Erythroblast (primary cell): ENCODE measurements at regions not wholly inside any gene's neighbourhood (a gene's known extent, or its start where the extent isn't known, plus 50 kb on each side); places are given as distances from the start of the nearest gene placed in this dataset.

Experiments used
- DNase-seq, 2 experiments: peaks; one replicate each; lab custom pipeline; 2025; lab: John Stamatoyannopoulos, UW
- GATA1 ChIP-seq: IDR thresholded peaks from 2 replicates; pipeline ENCODE4 v1.6.1; 2011; ENCODE audit warnings: low read depth, mild to moderate bottlenecking, control low read depth, low read length, moderate library complexity
- POLR2A ChIP-seq: IDR thresholded peaks from 2 replicates; pipeline ENCODE4 v1.6.1; 2011; ENCODE audit warnings: mild to moderate bottlenecking, low read length

DNA sequence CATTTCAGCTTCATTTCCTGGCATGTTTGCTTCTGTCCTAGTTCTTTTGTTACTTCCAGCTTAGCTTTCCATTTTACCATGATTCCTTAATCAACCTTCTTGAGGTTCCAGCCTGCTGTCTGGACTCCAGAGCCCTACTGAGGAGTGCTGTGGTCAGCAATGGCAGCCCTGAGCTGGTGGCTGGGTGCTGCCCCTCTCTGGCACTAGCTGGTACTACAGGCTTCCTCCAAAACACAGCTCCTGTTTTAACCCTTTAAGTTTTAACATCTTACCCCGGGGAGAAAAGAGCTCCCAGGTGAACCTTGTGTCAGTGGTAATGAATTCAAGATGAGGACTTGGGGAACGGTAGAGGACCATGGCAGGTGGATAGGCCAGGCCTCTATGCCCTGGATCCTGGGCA is 395.5 kb downstream of the TMEM114 start:
- DNase-seq, result peak in 1 of 2 experiments; percentile 3
- no peak for TF ChIP-seq GATA1
- no peak for TF ChIP-seq POLR2A

DNA sequence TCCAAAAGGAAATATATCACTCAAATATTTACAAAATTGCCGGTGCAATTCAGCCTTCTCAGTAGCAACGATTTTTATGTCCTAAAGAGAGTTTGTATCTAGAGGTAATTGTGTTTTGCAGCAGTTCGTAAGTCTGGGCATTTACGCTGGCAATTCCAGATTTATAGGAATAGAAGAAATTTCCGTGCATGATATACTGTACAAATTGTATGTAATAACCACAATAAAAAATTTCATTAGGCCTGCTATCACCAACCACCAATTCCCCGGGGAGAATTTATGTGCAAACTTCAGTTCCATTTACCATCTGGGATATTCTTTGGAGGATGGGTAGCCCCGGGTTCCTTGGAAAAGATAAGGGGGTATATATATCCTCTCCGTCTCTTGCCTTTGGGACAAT is 401.5 kb downstream of the TMEM114 start:
- DNase-seq, result no peak
- TF ChIP-seq GATA1, result no peak
- TF ChIP-seq POLR2A, result no peak

DNA sequence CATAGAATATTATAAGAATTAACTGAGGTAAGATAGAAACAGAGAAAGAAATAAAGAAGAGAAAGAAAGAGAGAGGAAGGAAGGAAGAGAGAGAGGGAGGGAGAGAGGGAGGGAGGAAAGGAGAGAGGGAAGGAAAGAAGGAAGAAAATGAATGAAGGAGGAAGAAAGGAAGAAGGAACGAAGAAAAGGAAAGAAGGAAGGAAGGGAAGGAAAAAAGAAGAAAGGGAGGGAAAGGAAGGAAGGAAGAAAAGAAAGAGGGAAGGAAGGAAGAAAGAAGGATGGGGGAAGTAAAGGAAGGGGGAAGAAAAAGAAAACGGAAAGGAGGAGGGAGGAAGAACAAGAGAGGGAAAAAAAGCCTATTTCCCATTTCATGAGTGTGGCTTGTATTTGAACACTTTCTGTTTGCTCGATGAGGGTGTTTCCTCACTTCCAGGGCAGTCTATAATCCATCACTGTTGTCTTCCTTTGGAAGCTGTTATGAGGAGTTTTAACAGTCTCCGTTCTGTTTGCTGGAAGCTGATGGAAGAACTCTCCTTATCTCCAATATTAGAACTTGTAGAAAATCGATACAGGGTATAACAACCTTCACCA is 402.4 kb downstream of the TMEM114 start:
- DNase-seq, result no peak

DNA sequence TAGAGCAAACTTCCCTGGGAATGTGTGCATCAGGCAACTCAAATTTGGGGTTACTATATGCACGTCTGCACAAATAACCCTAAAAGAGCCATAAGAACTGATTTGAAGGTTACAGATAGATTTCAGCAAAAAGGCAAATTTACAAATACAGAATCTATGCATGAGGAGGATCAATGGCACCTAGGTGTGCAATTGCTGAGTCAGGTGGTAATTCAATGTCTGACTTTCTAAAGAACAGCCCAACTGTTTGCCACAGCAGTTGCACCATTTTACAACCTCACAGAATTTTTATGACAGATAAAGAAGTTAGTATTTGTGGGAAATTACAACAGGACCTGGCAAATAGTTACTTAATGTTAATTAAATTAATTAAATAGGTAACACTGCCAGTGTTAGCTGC is 405.5 kb downstream of the TMEM114 start:
- DNase-seq, result no peak
- TF ChIP-seq POLR2A (no peak), GATA1 (no peak)

More for the DNA sequence above, 402.4 kb downstream of the TMEM114 start:
- TF ChIP-seq GATA1, result no peak
- no peak for TF ChIP-seq POLR2A

DNA sequence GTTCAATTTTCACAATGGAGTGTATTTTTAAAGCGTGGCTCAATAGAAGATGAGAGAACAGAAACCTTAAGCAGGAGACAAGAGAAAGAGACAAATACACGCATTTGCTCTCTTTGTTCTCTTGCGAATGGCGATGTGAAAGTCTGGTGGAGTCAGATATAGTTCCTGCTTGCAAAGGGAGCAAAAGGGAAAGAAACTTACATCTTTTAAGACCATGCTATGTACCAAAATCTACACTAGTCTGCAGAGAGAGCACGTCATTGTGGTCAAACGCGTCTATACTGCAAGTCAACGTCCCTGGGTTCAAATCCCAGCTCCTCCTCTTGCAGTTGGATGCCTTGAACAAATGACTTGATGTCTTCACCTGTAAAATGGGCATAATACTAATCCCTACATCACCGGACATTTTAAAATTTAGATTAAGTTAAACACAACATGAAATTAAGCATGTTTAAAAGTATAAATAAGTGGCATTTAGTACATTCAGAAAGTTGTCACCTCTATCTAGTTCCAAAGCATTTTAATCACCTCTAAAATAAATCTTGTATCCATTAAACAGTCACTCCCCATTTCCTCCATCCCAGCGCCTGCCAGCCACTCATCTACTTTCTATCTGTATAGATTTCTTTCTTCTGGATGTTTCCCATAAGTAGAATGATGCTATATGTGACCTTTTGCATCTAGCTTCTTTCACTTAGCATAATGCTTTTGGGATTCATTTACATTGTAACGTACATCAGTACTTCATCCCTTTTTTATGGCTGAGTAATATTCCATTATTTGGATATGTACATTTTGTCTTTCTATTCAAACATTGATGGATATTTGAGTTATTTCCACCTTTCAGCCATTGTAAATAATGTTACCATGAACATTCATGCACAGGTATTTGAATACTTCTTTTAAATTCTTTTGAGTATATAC is 406.9 kb downstream of the TMEM114 start:
- no peak for TF ChIP-seq POLR2A
- TF ChIP-seq GATA1, result no peak
- DNase-seq, result no peak

DNA sequence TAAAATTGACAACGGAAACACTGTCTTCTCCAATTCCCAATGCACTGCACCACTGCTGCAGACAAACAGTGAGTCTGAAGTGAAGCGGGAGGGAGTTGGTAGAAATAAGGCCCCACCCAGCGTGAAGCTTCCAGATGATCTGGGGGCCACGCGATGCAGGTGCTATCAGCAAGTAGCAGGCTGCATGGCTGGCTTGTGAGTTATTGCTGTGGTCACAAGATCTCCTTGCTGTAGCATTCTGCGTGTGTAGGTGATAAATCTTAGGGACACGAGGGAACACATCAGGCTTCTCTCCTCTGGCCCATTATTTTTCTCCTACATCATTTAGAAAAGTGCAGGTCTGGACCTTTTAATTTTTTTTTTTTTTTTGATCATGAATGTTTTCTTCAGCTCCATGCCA is 407.6 kb downstream of the TMEM114 start:
- DNase-seq, result peak; percentile 53 to 68
- TF ChIP-seq POLR2A (no peak), GATA1 (no peak)

DNA sequence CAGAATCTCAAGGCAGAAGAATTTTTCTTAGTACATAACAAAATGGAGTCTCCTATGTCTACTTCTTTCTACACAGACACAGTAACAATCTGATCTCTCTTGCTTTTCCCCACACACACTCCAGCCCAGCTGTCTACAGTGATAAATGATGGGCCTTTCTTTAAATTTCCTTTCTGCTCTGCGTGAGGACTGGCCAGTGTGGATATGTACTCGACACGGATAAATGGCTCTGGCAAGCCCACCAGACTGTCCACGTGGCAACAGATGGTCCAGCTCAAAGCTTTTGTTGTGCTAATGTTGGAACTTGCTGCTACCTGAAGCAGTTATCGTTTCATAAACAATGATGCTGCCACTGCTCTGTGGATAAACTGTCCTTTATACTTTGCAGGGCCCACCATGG is 410.7 kb downstream of the TMEM114 start:
- no peak for DNase-seq
- no peak for TF ChIP-seq GATA1
- TF ChIP-seq POLR2A, result no peak

DNA sequence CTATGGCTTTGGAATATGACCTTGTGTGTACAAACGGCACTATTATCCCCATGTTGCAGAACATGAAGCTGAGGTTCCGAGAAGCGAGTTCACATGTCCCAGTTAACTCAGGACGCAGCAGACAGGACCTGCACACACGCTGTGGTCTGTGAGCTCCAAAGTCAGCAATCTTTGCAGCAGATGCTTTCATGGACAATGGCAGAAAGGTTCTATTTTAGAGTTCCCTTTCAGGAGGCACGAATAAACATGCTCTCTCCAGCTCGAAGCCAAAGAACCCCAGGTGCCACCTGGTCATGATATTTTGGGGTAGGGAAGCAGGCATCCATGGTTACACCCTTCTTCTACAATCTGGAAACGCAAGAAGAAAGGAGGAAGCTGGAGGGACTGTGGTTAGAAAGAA is 412.0 kb downstream of the TMEM114 start:
- TF ChIP-seq POLR2A (no peak), GATA1 (no peak)
- no peak for DNase-seq

DNA sequence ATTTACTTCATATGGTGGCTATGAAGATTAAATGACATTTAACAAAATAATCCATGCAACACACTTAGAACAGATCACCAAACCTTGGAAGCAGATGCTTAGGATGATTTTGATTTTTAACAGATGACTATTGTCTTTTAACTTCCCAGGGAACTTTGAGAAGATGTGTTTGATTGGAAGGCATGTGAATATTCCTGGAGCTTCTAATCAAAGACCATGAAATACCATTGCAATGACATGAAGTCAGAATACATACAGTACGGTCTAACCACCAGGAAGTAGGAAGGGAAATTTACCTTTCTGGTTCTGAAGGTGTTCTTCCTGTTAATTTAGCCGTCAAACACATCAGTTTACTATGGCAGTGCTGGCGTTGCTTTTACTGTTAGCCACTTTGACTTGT is 414.9 kb downstream of the TMEM114 start:
- TF ChIP-seq GATA1 (no peak), POLR2A (no peak)
- no peak for DNase-seq

DNA sequence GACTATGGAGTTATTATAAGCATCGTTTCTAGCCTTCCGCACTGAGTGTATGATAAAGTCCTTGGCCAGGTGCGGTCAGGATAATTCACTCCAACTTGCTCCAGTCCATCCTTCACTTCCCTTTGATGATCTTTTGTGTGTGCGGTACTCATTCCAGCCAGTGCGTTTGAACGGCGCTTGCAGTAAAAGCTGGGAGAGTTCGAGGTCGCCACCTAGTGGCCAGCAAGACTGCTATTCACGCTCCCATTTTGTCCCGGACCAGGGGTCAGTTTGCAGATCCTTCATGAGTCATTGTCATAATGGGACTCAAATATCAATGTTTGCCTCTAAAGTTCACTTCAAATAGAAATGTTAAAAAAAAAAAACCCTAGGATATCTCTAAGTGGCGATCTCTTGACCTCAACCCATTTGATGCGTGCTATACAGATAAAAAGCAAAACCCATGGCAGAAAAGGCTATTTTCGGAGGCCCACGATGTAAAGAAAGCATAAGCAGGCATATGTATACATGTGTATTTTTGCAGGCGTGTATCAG is 417.1 kb downstream of the TMEM114 start:
- TF ChIP-seq GATA1, result no peak
- TF ChIP-seq POLR2A, result no peak
- peak; percentile 70 to 79 for DNase-seq

DNA sequence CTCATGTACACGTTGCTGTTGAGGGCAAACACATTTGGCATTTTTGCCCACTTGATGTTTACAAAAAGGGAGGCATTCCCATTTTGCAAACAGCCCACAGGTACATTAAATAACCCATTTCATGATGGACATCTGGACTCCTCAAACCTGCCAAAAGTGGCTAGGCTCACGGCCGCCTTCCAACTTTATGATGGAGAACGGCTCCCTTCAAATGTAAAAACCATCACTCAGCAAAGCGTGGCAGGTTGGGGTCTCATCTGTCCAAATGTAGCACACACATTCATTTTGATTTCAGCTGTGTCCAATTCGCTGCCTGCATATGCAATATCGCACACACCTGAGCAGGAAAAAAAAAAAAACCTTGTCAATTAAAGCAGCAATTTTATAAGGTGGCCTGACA is 417.8 kb downstream of the TMEM114 start:
- no peak for TF ChIP-seq POLR2A
- no peak for TF ChIP-seq GATA1

DNA sequence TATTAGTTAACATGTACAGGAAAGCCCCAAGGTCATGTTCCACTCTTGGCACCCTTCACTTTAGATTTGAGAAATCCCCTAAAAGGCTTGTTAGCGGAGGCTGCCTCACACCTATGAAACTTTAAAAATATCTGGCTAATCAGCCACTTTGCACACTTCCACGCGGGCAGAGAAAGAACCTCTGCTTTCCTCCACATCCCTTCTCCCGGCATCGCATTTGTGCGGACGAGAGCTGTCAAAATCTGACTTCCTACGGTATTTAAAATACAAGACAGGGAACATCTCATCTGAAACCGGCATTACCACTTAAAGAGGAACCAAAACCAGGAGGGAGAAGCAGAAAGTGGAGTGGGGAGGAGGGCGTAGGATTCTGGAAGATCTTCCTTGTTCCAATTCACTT is 422.3 kb downstream of the TMEM114 start:
- TF ChIP-seq GATA1 (no peak), POLR2A (no peak)
- DNase-seq, result no peak

More for the DNA sequence above, 417.8 kb downstream of the TMEM114 start:
- DNase-seq, result no peak

DNA sequence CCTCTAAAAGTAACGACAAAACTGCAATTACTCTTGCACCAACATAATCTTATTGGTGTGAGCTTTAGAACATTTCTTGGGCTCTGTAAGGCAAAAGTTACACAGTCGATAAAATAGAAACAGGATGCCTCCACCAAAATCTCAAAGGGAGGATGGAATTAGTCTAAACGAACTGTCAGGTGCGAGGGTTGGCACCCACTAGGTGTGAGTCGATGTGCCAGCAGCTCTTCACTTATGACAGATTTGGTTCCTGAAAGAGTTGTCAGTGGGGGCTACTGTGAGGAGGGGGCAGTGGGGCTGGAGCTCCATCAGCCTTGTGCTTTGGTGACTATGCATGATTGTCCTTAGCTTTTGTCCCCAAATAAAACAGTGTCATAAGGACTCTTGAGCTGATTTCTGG is 422.9 kb downstream of the TMEM114 start:
- TF ChIP-seq GATA1 (no peak), POLR2A (no peak)
- no peak for DNase-seq

DNA sequence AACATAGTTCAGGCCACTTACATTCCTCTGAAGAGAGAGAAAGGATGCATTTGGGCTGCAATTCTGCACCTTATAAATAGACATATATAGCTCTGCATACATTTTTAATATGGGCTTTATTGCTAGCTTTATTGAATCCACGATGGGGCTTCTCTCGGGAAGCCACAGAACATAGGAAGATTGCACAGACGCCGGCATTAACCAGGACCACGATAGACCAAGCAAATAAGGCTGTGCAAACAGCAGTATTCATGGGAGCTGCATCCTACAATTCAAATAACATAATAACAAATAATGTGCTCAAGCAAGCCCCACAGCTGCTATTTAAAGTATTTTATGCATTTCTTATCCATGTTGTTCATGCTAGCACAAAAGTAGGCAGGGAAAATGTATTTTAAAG is 432.3 kb downstream of the TMEM114 start:
- TF ChIP-seq POLR2A (no peak), GATA1 (no peak)

More for the DNA sequence above, 432.3 kb downstream of the TMEM114 start:
- no peak for DNase-seq
